Spleen (tissue), 11 donors: ENCODE measurements at regions not wholly inside any gene's neighbourhood (a gene's known extent, or its start where the extent isn't known, plus 50 kb on each side); places are given as distances from the start of the nearest gene placed in this dataset.

Source experiments
- DNase-seq: peaks from one replicate; pipeline ENCODE4 v3.0.0-alpha.2; 2020
- H3K27ac ChIP-seq, 8 donors: fragments of 200-600 bp; sonication (generic) in 7 of 8; 1 replicate in 4 of 8; 2 replicates in 4 of 8; pipeline versions ENCODE4 v1.5.0 to v1.8.0; 2016 to 2021; ENCODE audit warnings: inconsistent platforms in 4 of 8, mild to moderate bottlenecking in 4 of 8, moderate library complexity in 1 of 8
- H3K27me3 ChIP-seq, 7 donors: fragments of 200-600 bp; sonication (generic) in 6 of 7; replicated peaks in 1 of 7; 1 replicate in 4 of 7; 2 replicates in 3 of 7; pipeline versions ENCODE4 v1.5.0 to v1.8.0; 2016 to 2021; ENCODE audit warnings: inconsistent platforms in 3 of 7, mild to moderate bottlenecking in 1 of 7
- H3K36me3 ChIP-seq, 6 donors: fragments of 200-600 bp; sonication (generic) in 5 of 6; 1 replicate in 4 of 6; 2 replicates in 2 of 6; pipeline versions ENCODE4 v1.5.0 to v1.8.0; 2016 to 2021; ENCODE audit warnings: inconsistent platforms in 2 of 6
- H3K4me1 ChIP-seq, 6 donors: fragments of 200-600 bp; sonication (generic) in 5 of 6; 1 replicate in 3 of 6; 2 replicates in 3 of 6; pipeline versions ENCODE4 v1.5.0 to v1.8.0; 2016 to 2021; ENCODE audit warnings: inconsistent platforms in 3 of 6
- H3K4me3 ChIP-seq, 8 donors: fragments of 200-600 bp; sonication (generic) in 7 of 8; 1 replicate in 4 of 8; 2 replicates in 4 of 8; pipeline versions ENCODE4 v1.5.0 to v1.8.0; 2016 to 2021; ENCODE audit warnings: inconsistent platforms in 4 of 8, mild to moderate bottlenecking in 4 of 8, moderate library complexity in 2 of 8
- H3K9me3 ChIP-seq, 8 donors: fragments of 200-600 bp; sonication (generic) in 7 of 8; 1 replicate in 4 of 8; 2 replicates in 4 of 8; pipeline versions ENCODE4 v1.5.0 to v1.8.0; 2016 to 2021; ENCODE audit warnings: inconsistent platforms in 4 of 8
- POLR2A ChIP-seq, 3 donors: fragments of 450-650 bp; IDR thresholded peaks; one replicate each; pipeline ENCODE4 v1.5.1; 2017; ENCODE audit warnings: antibody characterized with exemption in 3 of 3, mild to moderate bottlenecking in 1 of 3
- POLR2AphosphoS5 ChIP-seq, 3 donors: sonication (generic); formaldehyde crosslinking; IDR thresholded peaks; one replicate each; pipeline ENCODE4 v1.5.1; 2017; ENCODE audit warnings: antibody characterized with exemption in 3 of 3
- WGBS, 5 donors: extraction: QIAGEN DNeasy Blood & Tissue Kit in 3 of 5; methylation state at CpG; one replicate each; pipeline versions ENCODE4 v1.1.5 to v1.1.7; 2013 to 2018; 5-methylcytosine and 5-hydroxymethylcytosine counted together
- intact Hi-C: fragments of 100-400 bp; cut with DNase I; formaldehyde crosslinking; loops from one replicate; pipeline ENCODE4 v1.15.0; 2023; ENCODE audit warnings: low total_unique reads
- TF ChIP-seq, protein P1 (sequence below), 11 experiments: fragments of 200-600 bp in 7 of 11; fragments of 450-650 bp in 4 of 11; sonication (generic) in 4 of 11; IDR thresholded peaks in 8 of 11; conservative IDR thresholded peaks in 3 of 11; 1 replicate in 7 of 11; 2 replicates in 4 of 11; pipeline versions ENCODE4 v1.4.0 to v1.8.0; 2016 to 2021; ENCODE audit warnings: antibody characterized with exemption in 11 of 11, inconsistent platforms in 4 of 11, mild to moderate bottlenecking in 1 of 11
- donor health status: healthy with polysubstance abuse.
- donor health status: DM: no; HTN: no; CAD: no; lungs with moderate emphysema.
- donor health status: DM: no; HTN: no; CAD: no.
- donor health status: Bipolar disorder and iron deficiency.
- donor health status: healthy.
- donor health status: DM: no; HTN: no; CAD: no.
- donor health status: DM: yes; HTN: yes; CAD: no.

GRCh38 chr15:56532721-56533460, 68.0 kb upstream of the MNS1 start:
- Histone ChIP-seq H3K4me1 (peaks cover 0 to 7% (median 0%) of the 10 kb centered on the region in 6 donors), H3K36me3 (no peaks in the 10 kb centered on the region), H3K27ac (no peak overlapping the region), H3K9me3 (no peaks in the 10 kb centered on the region), H3K4me3 (no peak overlapping the region), H3K27me3 (no peaks in the 10 kb centered on the region)
- no peak for DNase-seq
- no peak for TF ChIP-seq POLR2AphosphoS5 (IDR thresholded peaks at IDR 0.05)
- no peak for TF ChIP-seq POLR2A (IDR thresholded peaks at IDR 0.05)
- TF ChIP-seq, protein P1, sequence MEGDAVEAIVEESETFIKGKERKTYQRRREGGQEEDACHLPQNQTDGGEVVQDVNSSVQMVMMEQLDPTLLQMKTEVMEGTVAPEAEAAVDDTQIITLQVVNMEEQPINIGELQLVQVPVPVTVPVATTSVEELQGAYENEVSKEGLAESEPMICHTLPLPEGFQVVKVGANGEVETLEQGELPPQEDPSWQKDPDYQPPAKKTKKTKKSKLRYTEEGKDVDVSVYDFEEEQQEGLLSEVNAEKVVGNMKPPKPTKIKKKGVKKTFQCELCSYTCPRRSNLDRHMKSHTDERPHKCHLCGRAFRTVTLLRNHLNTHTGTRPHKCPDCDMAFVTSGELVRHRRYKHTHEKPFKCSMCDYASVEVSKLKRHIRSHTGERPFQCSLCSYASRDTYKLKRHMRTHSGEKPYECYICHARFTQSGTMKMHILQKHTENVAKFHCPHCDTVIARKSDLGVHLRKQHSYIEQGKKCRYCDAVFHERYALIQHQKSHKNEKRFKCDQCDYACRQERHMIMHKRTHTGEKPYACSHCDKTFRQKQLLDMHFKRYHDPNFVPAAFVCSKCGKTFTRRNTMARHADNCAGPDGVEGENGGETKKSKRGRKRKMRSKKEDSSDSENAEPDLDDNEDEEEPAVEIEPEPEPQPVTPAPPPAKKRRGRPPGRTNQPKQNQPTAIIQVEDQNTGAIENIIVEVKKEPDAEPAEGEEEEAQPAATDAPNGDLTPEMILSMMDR (IDR thresholded peaks at IDR 0.05 in 8 of 11, conservative IDR thresholded peaks at IDR 0.05 in 3 of 11): no peak
- intact Hi-C loops: no loop called here
- 57 to 71% (median 62%) methylated on average over 4 of the region's 4 CpGs for WGBS, 5 donors

- no peak for TF ChIP-seq POLR2AphosphoS5 (IDR thresholded peaks at IDR 0.05)
- TF ChIP-seq, protein P1 (IDR thresholded peaks at IDR 0.05 in 8 of 11, conservative IDR thresholded peaks at IDR 0.05 in 3 of 11): no peak
- TF ChIP-seq POLR2A (IDR thresholded peaks at IDR 0.05): no peak
- no peak overlapping the region for H3K4me3 ChIP-seq
- H3K27ac ChIP-seq: no peak overlapping the region
- peaks cover 0 to 7% (median 0%) of the 10 kb centered on the region in 6 donors for H3K4me1 ChIP-seq
- DNase-seq: no peak
- intact Hi-C loops: no loop called here
- WGBS, 5 donors: 89 to 100% (median 93%) methylated on average over 1 of the region's 1 CpG
- H3K27me3 ChIP-seq: no peaks in the 10 kb centered on the region
- no peaks in the 10 kb centered on the region for H3K36me3 ChIP-seq
- no peaks in the 10 kb centered on the region for H3K9me3 ChIP-seq
Observed at GRCh38 chr15:56530157-56530556, 65.2 kb upstream of the MNS1 start.

GRCh38 chr15:56528136-56528535, 63.2 kb upstream of the MNS1 start:
- Histone ChIP-seq H3K4me1 (peaks cover 0 to 6% (median 0%) of the 10 kb centered on the region in 6 donors), H3K27me3 (no peaks in the 10 kb centered on the region), H3K9me3 (no peaks in the 10 kb centered on the region), H3K36me3 (no peaks in the 10 kb centered on the region), H3K4me3 (no peak overlapping the region), H3K27ac (no peak overlapping the region)
- DNase-seq: no peak
- intact Hi-C loops: no loop called here
- no peak for TF ChIP-seq POLR2AphosphoS5 (IDR thresholded peaks at IDR 0.05)
- no peak for TF ChIP-seq POLR2A (IDR thresholded peaks at IDR 0.05)
- TF ChIP-seq, protein P1 (IDR thresholded peaks at IDR 0.05 in 8 of 11, conservative IDR thresholded peaks at IDR 0.05 in 3 of 11): no peak
- 81 to 94% (median 90%) methylated on average over 3 of the region's 3 CpGs for WGBS, 5 donors

DNA sequence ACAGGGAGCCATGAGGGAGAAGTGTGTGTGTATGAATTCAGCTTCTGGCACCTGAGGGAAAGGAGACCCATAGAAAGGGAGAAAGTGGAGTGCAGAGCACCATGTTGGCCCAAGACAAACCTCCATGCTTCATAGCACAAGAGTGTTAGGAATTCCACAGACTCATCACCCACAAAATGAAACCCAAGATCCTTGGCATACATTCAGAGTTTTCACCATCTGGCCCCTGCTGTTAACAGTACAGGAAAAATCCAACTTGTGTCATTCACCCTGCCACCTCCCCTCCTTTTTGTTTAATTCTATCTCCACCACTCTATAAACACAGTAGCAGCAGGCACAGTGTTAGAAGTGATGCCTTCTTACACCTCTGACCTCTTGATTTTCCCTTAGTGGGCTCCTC, 60.0 kb upstream of the MNS1 start:
- no peak overlapping the region for H3K27ac ChIP-seq
- peaks cover 0 to 5% (median 3%) of the 10 kb centered on the region in 8 donors for H3K9me3 ChIP-seq
- no peak for TF ChIP-seq POLR2AphosphoS5 (IDR thresholded peaks at IDR 0.05)
- no peak for TF ChIP-seq POLR2A (IDR thresholded peaks at IDR 0.05)
- TF ChIP-seq, protein P1 (IDR thresholded peaks at IDR 0.05 in 8 of 11, conservative IDR thresholded peaks at IDR 0.05 in 3 of 11): no peak
- H3K36me3 ChIP-seq: no peaks in the 10 kb centered on the region
- intact Hi-C loops: no loop called here
- H3K4me1 ChIP-seq: no peaks in the 10 kb centered on the region
- no peak for DNase-seq
- H3K4me3 ChIP-seq: no peak overlapping the region
- no peaks in the 10 kb centered on the region for H3K27me3 ChIP-seq
